ENCODE measurements at regions not wholly inside any gene's neighbourhood (a gene's known extent, or its start where the extent isn't known, plus 50 kb on each side); places are given as distances from the start of the nearest gene placed in this dataset.

DNA sequence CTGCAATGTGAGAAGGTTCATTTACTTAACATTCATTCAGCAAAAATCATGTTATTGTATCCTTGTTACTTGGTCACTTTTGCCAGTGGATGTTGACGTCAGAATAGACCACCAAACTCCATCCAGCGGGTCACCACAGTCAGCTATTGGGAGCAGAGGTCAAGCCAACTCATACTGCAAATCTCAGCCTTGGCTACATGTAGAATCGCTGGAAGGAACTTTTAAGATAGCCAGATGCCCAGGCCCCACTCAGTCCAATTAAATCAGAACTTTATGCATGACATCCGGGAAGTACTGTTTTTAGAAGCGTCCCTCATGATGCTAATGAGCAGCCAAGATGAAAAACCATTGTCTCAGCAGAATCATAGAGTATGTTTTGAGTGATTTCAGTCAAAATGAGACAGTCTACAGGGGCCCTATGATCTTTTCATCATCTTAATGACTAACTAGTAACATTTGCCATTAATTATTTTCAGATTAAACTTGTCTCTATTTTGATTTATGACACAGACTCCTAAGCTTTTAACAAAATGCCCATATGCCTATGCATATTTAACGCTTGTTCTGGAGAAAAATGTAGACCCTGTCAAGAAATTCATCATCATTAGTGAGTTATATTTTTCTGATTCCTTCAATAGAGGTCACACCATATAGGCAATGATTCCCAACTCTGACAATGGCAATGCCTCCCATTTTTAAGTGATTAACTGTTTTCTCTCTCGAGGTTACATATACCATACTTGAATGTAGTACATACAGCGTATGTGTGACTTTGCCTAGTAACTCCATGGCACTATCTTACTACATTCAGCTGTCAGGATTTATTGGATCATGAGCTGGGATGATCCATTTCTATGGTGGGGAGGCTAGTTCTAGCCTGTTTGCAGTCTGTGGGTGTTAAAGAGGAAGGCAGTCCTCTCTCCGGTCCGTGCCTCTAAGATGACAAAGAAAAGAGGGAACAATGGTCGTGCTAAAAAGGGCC, 63.7 kb upstream of the CCBE1 start:
- BruUV-seq (replicated peaks) = no TSS peak
- RAD21 ChIA-PET (ENCODE audit: low non-redundant PET in 1 of 2, low total read pairs in 2 of 2, uncharacterized antibody in 2 of 2, unreplicated experiment in 2 of 2) = no interaction called here
- no peak for DNase-seq (ENCODE audit: low read depth, low spot score)
- intact Hi-C loops (cut with micrococcal nuclease) = no loop called here
- no peaks in the 10 kb centered on the region for H3K9me3 ChIP-seq (ENCODE audit: control insufficient read depth in 1 of 2, insufficient read depth in 1 of 2, low read depth in 1 of 2, low read length in 2 of 2)
- CTCF ChIA-PET = no interaction called here
- POLR2A ChIA-PET = no interaction called here
- H4K20me1 ChIP-seq (ENCODE audit: insufficient read depth) = no peaks in the 10 kb centered on the region
- no peak overlapping the region for H3K4me2 ChIP-seq (ENCODE audit: low read length)
- ATAC-seq = no peak
- H3K4me1 ChIP-seq (ENCODE audit: control insufficient read depth in 1 of 2, insufficient read depth in 2 of 2, low read length in 2 of 2) = no peaks in the 10 kb centered on the region
- no peaks in the 10 kb centered on the region for H3K79me2 ChIP-seq (ENCODE audit: insufficient read depth, low read length)
- H2AFZ ChIP-seq (ENCODE audit: low read depth, low read length, poor library complexity, severe bottlenecking) = no peak overlapping the region
- no peak overlapping the region for H3K27ac ChIP-seq (ENCODE audit: low read depth, low read length)
- no peaks in the 10 kb centered on the region for H3K36me3 ChIP-seq (ENCODE audit: control insufficient read depth in 1 of 2, insufficient read depth in 2 of 2, low read length in 2 of 2)
- H3K9ac ChIP-seq (ENCODE audit: low read length) = no peak overlapping the region
- no peak overlapping the region for H3K4me3 ChIP-seq (replicated peaks in 1 of 2; ENCODE audit: low read depth in 1 of 2, low read length in 2 of 2)
- no peaks in the 10 kb centered on the region for H3K9me2 ChIP-seq (ENCODE audit: insufficient read depth)
- no peaks in the 10 kb centered on the region for H3K27me3 ChIP-seq (ENCODE audit: insufficient read depth, low read length)
- TF ChIP-seq EGR1 (IDR thresholded peaks at IDR 0.05; ENCODE audit: low read depth) (no peak), ZNF274 (IDR thresholded peaks at IDR 0.05; ENCODE audit: low read depth, low read length) (no peak), SP1 (IDR thresholded peaks at IDR 0.05; ENCODE audit: low read depth) (no peak), ZFX (IDR thresholded peaks at IDR 0.05) (no peak), POLR2A (IDR thresholded peaks at IDR 0.05; ENCODE audit: borderline replicate concordance, extremely low read depth, insufficient read depth, insufficient read length) (no peak), POLR2AphosphoS5 (IDR thresholded peaks at IDR 0.05; ENCODE audit: low read depth, low read length) (no peak), CBX3 (IDR thresholded peaks at IDR 0.05; ENCODE audit: low read depth) (no peak)
- TF ChIP-seq, protein P1, sequence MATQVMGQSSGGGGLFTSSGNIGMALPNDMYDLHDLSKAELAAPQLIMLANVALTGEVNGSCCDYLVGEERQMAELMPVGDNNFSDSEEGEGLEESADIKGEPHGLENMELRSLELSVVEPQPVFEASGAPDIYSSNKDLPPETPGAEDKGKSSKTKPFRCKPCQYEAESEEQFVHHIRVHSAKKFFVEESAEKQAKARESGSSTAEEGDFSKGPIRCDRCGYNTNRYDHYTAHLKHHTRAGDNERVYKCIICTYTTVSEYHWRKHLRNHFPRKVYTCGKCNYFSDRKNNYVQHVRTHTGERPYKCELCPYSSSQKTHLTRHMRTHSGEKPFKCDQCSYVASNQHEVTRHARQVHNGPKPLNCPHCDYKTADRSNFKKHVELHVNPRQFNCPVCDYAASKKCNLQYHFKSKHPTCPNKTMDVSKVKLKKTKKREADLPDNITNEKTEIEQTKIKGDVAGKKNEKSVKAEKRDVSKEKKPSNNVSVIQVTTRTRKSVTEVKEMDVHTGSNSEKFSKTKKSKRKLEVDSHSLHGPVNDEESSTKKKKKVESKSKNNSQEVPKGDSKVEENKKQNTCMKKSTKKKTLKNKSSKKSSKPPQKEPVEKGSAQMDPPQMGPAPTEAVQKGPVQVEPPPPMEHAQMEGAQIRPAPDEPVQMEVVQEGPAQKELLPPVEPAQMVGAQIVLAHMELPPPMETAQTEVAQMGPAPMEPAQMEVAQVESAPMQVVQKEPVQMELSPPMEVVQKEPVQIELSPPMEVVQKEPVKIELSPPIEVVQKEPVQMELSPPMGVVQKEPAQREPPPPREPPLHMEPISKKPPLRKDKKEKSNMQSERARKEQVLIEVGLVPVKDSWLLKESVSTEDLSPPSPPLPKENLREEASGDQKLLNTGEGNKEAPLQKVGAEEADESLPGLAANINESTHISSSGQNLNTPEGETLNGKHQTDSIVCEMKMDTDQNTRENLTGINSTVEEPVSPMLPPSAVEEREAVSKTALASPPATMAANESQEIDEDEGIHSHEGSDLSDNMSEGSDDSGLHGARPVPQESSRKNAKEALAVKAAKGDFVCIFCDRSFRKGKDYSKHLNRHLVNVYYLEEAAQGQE (IDR thresholded peaks at IDR 0.05; ENCODE audit: low read depth) = no peak
